ENCODE measurements at regions not wholly inside any gene's neighbourhood (a gene's known extent, or its start where the extent isn't known, plus 50 kb on each side); places are given as distances from the start of the nearest gene placed in this dataset.

- H3K4me3 ChIP-seq (ENCODE audit: low read depth, low read length) = no peak overlapping the region
- no peak overlapping the region for H3K27ac ChIP-seq (ENCODE audit: extremely low read depth, low read depth, low read length)
- H3K36me3 ChIP-seq (ENCODE audit: control insufficient read depth in 2 of 2, insufficient read depth in 1 of 2, low read length in 2 of 2) = no peaks in the 10 kb centered on the region; a peak in 1 of 3 replicates
- no peaks in the 10 kb centered on the region for H3K4me1 ChIP-seq (ENCODE audit: control insufficient read depth, insufficient read depth, low read length)
- no peaks in the 10 kb centered on the region for H3K9me3 ChIP-seq (ENCODE audit: control insufficient read depth, insufficient read depth, low read depth, low read length)
- ChIA-PET POLR2A (no interaction called here), CTCF (interaction anchor here (0.8 kb wide), 1 partner anchor 40 kb away, joined by 3 read pairs; no protein-coding TSS in a partner anchor)
- no peak for TF ChIP-seq ZBTB17 (tag by site-specific recombination; IDR thresholded peaks at IDR 0.05)
- no peak for TF ChIP-seq ZNF175 (tag by site-specific recombination; IDR thresholded peaks at IDR 0.05)
- no peak for TF ChIP-seq ATF2 (tag by site-specific recombination; IDR thresholded peaks at IDR 0.05; ENCODE audit: low read depth)
- no peak for TF ChIP-seq TRIM28 (IDR thresholded peaks at IDR 0.05; ENCODE audit: borderline replicate concordance, low read length)
- no peak for TF ChIP-seq KLF7 (tag by site-specific recombination; IDR thresholded peaks at IDR 0.05; ENCODE audit: borderline replicate concordance)
- no peak for TF ChIP-seq GFI1B (tag by site-specific recombination; IDR thresholded peaks at IDR 0.05)
- TF ChIP-seq ZNF510 (tag by site-specific recombination; IDR thresholded peaks at IDR 0.05; ENCODE audit: insufficient replicate concordance) = no peak
- no peak for TF ChIP-seq ZNF423 (tag by site-specific recombination; IDR thresholded peaks at IDR 0.05)
- no peak for TF ChIP-seq ZBTB48 (tag by site-specific recombination; IDR thresholded peaks at IDR 0.05)
- TF ChIP-seq ZSCAN30 (tag by site-specific recombination; IDR thresholded peaks at IDR 0.05) = no peak
- no peak for TF ChIP-seq ZBTB10 (tag by site-specific recombination; IDR thresholded peaks at IDR 0.05)
- TF ChIP-seq ZBTB1 (tag by site-specific recombination; IDR thresholded peaks at IDR 0.05) = no peak
- TF ChIP-seq ZBTB6 (tag by site-specific recombination; IDR thresholded peaks at IDR 0.05) = no peak
- no peak for TF ChIP-seq ZNF692 (tag by site-specific recombination; IDR thresholded peaks at IDR 0.05)
- TF ChIP-seq ZNF354C (tag by site-specific recombination; IDR thresholded peaks at IDR 0.05; ENCODE audit: borderline replicate concordance, low read depth) = no peak
- TF ChIP-seq ZNF114 (tag by site-specific recombination; IDR thresholded peaks at IDR 0.05) = no peak
- TF ChIP-seq ZNF707 (tag by site-specific recombination; IDR thresholded peaks at IDR 0.05) = no peak
- no peak for TF ChIP-seq ZNF16 (tag by site-specific recombination; IDR thresholded peaks at IDR 0.05; ENCODE audit: low read depth)
Measured at GRCh38 chr6:63458480-63459115, 113.7 kb upstream of the LOC128125822 start.

GRCh38 chr6:63459814-63460213 is 112.5 kb upstream of the LOC128125822 start:
- Histone ChIP-seq H3K27ac (ENCODE audit: extremely low read depth, low read depth, low read length) (no peak overlapping the region), H3K9me3 (ENCODE audit: control insufficient read depth, insufficient read depth, low read depth, low read length) (no peaks in the 10 kb centered on the region), H3K36me3 (ENCODE audit: control insufficient read depth in 2 of 2, insufficient read depth in 1 of 2, low read length in 2 of 2) (no peaks in the 10 kb centered on the region; a peak in 1 of 3 replicates), H3K4me3 (ENCODE audit: low read depth, low read length) (no peak overlapping the region), H3K4me1 (ENCODE audit: control insufficient read depth, insufficient read depth, low read length) (no peaks in the 10 kb centered on the region)
- ChIA-PET CTCF (interaction anchor here (0.7 to 1.0 kb wide), 2 partner anchors 8 to 1089 kb away, joined by 3 to 4 read pairs; no protein-coding TSS in a partner anchor), POLR2A (no interaction called here)
- TF ChIP-seq ZBTB7A (tag by site-specific recombination; IDR thresholded peaks at IDR 0.05; ENCODE audit: low read depth) (no peak), ZNF302 (tag by site-specific recombination; IDR thresholded peaks at IDR 0.05; ENCODE audit: low read depth) (no peak), ZFP41 (tag by site-specific recombination; IDR thresholded peaks at IDR 0.05; ENCODE audit: borderline replicate concordance) (no peak), ZNF280D (tag by site-specific recombination; IDR thresholded peaks at IDR 0.05) (no peak), ZSCAN23 (tag by site-specific recombination; IDR thresholded peaks at IDR 0.05) (no peak), KLF10 (tag by site-specific recombination; IDR thresholded peaks at IDR 0.05) (no peak), ZBTB48 (tag by site-specific recombination; IDR thresholded peaks at IDR 0.05) (no peak), ZFP37 (tag by site-specific recombination; IDR thresholded peaks at IDR 0.05) (no peak), ZBTB21 (tag by site-specific recombination; IDR thresholded peaks at IDR 0.05) (no peak), GLI4 (tag by site-specific recombination; IDR thresholded peaks at IDR 0.05) (no peak)

Measured in HEK293 (cell line).